Ishikawa (cell line): ENCODE measurements at regions not wholly inside any gene's neighbourhood (a gene's known extent, or its start where the extent isn't known, plus 50 kb on each side); places are given as distances from the start of the nearest gene placed in this dataset.

ENCODE experiments used
- CEBPB ChIP-seq: IDR thresholded peaks from 2 replicates; pipeline ENCODE4 v1.6.1; 2012
- CREB1 ChIP-seq: IDR thresholded peaks from 2 replicates; pipeline ENCODE4 v1.6.1; 2012; ENCODE audit warnings: low read depth
- EGR1 ChIP-seq: IDR thresholded peaks from 2 replicates; pipeline ENCODE4 v1.6.1; 2012
- EP300 ChIP-seq: IDR thresholded peaks from 2 replicates; pipeline ENCODE4 v1.6.1; 2012; ENCODE audit warnings: borderline replicate concordance
- FOXM1 ChIP-seq: IDR thresholded peaks from 2 replicates; pipeline ENCODE4 v1.6.1; 2012; ENCODE audit warnings: low read depth, borderline replicate concordance
- NFIC ChIP-seq: IDR thresholded peaks from 2 replicates; pipeline ENCODE4 v1.6.1; 2012
- RAD21 ChIP-seq: IDR thresholded peaks from 2 replicates; pipeline ENCODE4 v1.6.1; 2012; ENCODE audit warnings: low read depth
- TAF1 ChIP-seq: IDR thresholded peaks from 2 replicates; pipeline ENCODE4 v1.6.1; 2012; ENCODE audit warnings: low read depth, mild to moderate bottlenecking
- TCF12 ChIP-seq: IDR thresholded peaks from 2 replicates; pipeline ENCODE4 v1.6.1; 2012; ENCODE audit warnings: low read depth
- TEAD4 ChIP-seq: IDR thresholded peaks from 2 replicates; pipeline ENCODE4 v1.6.1; 2012
- YY1 ChIP-seq: IDR thresholded peaks from 2 replicates; pipeline ENCODE4 v1.6.1; 2012; ENCODE audit warnings: low read depth
- ZBTB7A ChIP-seq: IDR thresholded peaks from 2 replicates; pipeline ENCODE4 v1.6.1; 2012; ENCODE audit warnings: low read depth
- TF ChIP-seq, protein P1 (sequence below): IDR thresholded peaks from 2 replicates; pipeline ENCODE4 v1.6.1; 2012
- TF ChIP-seq, protein P2 (sequence below): IDR thresholded peaks from 2 replicates; pipeline ENCODE4 v1.6.1; 2012; ENCODE audit warnings: low read depth, mild to moderate bottlenecking
- TF ChIP-seq, protein P3 (sequence below): IDR thresholded peaks from 2 replicates; pipeline ENCODE4 v1.6.1; 2012

DNA sequence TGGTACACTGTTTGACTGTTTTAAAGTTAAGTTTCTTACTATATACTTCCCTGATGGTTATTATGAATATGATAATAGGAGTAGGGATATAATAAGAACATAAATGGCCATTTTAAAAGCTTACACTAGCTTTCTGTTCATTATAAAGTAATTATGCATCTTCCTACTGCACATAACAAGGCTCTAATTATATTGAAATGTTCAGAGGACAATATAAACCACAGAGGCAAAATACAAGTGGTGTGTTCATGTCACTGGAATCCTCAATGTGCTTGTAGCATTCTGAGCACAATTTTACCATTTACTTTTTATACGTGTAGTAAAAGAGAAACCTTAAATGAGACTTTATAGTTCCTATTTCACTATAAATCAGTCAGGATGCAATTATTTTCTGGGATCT is 268.3 kb downstream of the TMA16 start:
- TF ChIP-seq EGR1 (no peak), TCF12 (no peak), FOXM1 (no peak), RAD21 (no peak), EP300 (no peak), CREB1 (no peak)
- TF ChIP-seq, protein P1, sequence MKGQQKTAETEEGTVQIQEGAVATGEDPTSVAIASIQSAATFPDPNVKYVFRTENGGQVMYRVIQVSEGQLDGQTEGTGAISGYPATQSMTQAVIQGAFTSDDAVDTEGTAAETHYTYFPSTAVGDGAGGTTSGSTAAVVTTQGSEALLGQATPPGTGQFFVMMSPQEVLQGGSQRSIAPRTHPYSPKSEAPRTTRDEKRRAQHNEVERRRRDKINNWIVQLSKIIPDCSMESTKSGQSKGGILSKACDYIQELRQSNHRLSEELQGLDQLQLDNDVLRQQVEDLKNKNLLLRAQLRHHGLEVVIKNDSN: no peak

DNA sequence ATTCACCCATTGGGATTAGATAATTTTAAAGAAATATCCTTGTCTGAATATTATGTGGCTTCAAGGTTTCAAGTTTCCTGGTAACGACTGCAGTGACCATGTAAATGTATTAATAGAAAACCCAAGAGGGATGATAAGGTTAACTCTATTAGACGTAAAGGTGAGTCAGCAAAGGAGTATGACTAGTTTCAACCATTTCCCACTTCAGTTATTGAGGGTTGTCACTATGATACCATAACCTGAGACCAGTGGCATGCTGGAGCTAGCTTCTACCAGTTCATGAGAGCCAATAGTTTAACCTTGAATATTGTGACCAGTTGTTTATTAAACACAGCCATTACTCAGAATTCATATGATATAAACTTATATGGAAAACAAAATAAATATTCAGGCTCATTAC is 270.1 kb downstream of the TMA16 start:
- TF ChIP-seq YY1: no peak
- TF ChIP-seq, protein P1: no peak
- no peak for TF ChIP-seq EP300
- TF ChIP-seq, protein P2, sequence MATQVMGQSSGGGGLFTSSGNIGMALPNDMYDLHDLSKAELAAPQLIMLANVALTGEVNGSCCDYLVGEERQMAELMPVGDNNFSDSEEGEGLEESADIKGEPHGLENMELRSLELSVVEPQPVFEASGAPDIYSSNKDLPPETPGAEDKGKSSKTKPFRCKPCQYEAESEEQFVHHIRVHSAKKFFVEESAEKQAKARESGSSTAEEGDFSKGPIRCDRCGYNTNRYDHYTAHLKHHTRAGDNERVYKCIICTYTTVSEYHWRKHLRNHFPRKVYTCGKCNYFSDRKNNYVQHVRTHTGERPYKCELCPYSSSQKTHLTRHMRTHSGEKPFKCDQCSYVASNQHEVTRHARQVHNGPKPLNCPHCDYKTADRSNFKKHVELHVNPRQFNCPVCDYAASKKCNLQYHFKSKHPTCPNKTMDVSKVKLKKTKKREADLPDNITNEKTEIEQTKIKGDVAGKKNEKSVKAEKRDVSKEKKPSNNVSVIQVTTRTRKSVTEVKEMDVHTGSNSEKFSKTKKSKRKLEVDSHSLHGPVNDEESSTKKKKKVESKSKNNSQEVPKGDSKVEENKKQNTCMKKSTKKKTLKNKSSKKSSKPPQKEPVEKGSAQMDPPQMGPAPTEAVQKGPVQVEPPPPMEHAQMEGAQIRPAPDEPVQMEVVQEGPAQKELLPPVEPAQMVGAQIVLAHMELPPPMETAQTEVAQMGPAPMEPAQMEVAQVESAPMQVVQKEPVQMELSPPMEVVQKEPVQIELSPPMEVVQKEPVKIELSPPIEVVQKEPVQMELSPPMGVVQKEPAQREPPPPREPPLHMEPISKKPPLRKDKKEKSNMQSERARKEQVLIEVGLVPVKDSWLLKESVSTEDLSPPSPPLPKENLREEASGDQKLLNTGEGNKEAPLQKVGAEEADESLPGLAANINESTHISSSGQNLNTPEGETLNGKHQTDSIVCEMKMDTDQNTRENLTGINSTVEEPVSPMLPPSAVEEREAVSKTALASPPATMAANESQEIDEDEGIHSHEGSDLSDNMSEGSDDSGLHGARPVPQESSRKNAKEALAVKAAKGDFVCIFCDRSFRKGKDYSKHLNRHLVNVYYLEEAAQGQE: no peak
- TF ChIP-seq TAF1: no peak
- no peak for TF ChIP-seq CREB1
- TF ChIP-seq, protein P3, sequence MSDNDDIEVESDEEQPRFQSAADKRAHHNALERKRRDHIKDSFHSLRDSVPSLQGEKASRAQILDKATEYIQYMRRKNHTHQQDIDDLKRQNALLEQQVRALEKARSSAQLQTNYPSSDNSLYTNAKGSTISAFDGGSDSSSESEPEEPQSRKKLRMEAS: no peak
- TF ChIP-seq EGR1: no peak
- TF ChIP-seq CEBPB: no peak
- no peak for TF ChIP-seq TCF12
- TF ChIP-seq TEAD4: no peak
- TF ChIP-seq NFIC: no peak
- no peak for TF ChIP-seq FOXM1
- TF ChIP-seq RAD21: no peak
- TF ChIP-seq ZBTB7A: no peak

DNA sequence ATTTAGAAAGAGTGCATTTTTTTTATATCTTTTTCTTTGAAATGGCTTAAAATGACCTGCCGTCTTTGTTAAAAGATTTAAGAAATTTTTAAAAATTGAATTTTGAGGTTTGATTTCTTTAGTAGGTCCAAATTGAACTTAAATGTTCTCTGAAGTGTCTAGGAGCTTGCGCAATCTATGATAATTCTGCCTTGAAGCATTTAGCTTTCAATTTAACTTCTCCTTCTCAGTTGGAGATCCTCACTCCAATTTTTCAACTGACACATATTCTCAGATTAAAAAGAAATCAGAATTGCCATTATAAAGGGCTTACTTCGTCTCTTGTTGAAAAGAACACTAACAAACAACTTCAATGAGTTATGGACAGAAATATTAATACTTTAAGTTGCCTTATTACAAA is 273.5 kb downstream of the TMA16 start:
- TF ChIP-seq NFIC: no peak
- no peak for TF ChIP-seq TEAD4
- no peak for TF ChIP-seq CREB1
- no peak for TF ChIP-seq EP300
- no peak for TF ChIP-seq FOXM1
- no peak for TF ChIP-seq CEBPB
- no peak for TF ChIP-seq TCF12
- TF ChIP-seq, protein P1: no peak
- TF ChIP-seq, protein P3: no peak
- TF ChIP-seq EGR1: no peak
- TF ChIP-seq, protein P2: no peak
- no peak for TF ChIP-seq RAD21
- no peak for TF ChIP-seq YY1

DNA sequence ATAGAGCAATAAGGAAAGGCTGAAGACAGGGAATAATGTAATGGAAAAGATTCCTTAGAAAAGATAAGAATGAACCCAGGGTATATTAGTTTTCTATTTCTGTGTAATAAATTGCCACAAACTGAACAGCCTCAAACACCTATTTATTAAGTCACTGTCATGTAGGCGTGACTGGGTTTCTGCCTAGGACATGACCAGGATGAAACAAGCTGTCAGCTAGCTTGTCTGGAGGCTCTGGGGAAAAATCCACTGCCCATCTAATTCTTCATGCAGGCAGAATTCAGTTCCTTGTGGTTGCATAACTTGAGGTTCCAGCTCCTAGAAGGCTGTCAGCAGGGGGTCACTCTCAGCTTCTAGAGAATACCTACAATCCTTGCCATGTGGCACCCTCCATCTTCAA is 277.7 kb downstream of the TMA16 start:
- TF ChIP-seq TAF1 (no peak), ZBTB7A (no peak), NFIC (no peak), YY1 (no peak), FOXM1 (no peak), TEAD4 (no peak), EP300 (no peak), EGR1 (no peak), CREB1 (no peak), RAD21 (no peak), CEBPB (no peak), TCF12 (no peak)
- TF ChIP-seq, protein P1: no peak
- TF ChIP-seq, protein P2: no peak
- TF ChIP-seq, protein P3: no peak
